Eye (tissue), 1 donor: ENCODE measurements at regions not wholly inside any gene's neighbourhood (a gene's known extent, or its start where the extent isn't known, plus 50 kb on each side); places are given as distances from the start of the nearest gene placed in this dataset.

Experiments
- DNase-seq: peaks from one replicate; pipeline ENCODE4 v3.0.0-alpha.2; 2015

DNA sequence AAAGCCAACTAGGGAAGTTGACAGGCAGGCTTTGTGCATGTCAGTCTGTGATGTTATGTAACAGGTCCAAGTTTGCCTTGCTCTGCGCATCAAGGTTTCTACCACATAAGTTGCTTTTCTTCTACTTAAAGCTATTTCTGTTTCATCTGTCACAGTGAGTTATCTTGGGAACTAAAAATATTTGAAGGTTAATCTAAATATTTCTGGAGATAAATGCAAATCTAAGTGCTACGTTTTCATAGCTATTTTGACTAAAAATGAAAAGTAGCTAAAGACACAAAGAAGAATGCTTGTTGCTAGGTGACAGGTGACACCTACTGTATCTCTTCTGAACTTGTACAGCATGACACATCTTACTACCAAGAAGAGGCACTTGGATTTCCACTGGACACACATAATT, 135.6 kb downstream of the KLF12 start:
- no peak for DNase-seq

DNA sequence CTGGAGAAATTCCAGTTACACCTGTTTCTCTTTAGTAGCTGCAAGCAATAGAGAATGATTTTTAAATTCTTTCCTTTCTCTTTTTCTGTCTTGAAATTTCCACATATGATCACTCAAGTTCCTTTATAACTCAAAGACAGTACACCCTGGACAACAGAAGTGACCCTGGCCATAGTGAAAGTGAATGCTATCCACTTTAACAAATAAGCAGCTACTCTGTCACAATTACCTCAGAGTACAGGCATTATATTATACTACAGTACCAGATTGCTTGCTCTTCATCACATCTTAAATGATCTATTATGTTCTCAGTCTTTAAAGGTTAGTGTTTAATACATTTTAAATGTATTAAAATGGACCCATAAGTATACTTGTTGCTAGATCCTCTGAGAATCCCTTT, 136.2 kb downstream of the KLF12 start:
- no peak for DNase-seq

DNA sequence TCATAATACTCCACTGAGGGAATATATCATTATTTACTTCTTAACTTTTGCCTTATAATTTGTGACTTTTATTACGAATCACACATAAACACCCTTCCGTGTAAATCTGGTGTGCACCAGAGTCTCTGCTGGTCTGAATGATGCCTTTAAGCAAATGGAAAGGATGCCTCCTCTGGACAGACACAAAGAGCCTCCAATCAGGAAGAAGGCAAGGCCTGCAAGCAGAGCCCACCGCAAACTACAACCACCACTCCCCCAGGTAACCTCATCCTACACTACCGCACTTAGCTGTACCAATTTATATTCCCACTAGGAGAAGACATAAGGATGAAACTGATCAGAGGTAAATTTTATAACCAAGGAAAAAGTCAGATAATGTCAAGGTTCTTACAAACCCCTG, 137.6 kb downstream of the KLF12 start:
- no peak for DNase-seq

DNA sequence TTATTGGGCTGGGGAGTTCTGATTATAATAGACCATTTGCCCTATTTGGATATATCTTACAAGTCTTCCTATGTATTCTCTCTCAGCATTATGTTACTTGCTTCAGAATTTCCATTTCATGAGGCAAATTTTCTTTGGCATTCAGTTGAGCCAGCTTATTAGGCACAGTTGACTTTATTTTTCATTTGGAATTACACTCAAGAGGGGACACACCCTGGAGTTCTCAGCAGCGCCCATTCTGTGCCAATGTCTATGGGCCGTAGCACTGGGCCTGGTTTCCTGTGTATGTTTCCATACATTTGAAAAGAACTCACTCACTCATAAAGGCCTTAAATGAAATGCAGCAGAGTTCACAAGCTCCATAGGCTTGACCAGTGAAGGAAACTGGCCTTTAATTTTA, 138.5 kb downstream of the KLF12 start:
- DNase-seq: no peak

DNA sequence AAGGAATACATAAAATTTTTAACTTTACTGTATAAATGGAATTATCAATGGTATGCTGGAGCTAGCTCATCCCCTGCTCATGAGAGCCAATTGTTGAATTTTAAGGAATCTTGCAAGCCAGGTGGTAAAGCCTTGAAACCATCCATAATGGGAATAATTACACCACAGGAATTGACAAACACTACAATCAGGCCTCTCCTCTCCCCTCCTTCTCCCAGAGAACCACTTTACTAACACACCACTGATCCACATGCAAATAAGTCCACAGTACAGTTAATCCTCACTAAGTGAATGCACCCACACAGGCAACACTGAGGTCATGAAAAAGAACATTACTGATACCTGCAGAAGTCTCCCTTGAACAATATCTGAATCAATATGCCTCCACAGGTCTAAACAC, 140.5 kb downstream of the KLF12 start:
- no peak for DNase-seq

DNA sequence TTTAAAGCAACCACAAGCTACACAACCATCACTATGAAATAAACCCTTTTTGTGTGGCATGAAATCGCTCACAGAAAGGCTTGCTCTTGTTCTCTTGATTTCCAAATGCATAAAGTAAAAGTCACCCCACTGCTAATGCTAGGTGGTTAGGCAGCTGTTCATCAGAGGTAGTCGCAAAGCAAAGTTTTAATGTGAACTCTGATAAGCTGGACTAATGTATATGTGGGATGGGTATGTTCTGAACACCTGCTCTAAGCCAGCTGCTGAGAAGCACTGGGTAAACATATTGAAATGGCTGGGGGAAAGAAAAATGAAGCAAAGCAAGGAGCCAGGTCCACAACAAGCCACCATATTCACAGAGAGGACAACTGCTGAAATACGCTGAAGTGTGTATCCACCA, 142.3 kb downstream of the KLF12 start:
- DNase-seq: no peak

DNA sequence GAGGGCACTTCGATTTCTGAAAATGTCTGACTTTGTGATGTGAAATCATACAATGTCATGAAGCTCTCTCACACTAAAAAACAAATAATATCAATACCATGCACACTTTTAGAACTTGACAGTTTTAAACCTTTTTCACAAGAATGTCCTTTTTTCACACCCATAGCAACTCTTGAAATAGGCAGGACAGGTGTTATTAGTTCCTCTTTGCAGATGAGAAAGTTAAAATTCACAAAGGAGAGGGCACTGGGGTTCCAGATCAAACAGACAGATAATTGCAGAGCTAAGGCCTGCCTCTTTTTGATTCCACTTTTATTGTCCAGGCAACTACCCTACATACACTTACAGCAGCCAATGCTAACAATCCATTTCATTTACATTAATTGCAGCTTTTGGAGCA, 142.8 kb downstream of the KLF12 start:
- no peak for DNase-seq

DNA sequence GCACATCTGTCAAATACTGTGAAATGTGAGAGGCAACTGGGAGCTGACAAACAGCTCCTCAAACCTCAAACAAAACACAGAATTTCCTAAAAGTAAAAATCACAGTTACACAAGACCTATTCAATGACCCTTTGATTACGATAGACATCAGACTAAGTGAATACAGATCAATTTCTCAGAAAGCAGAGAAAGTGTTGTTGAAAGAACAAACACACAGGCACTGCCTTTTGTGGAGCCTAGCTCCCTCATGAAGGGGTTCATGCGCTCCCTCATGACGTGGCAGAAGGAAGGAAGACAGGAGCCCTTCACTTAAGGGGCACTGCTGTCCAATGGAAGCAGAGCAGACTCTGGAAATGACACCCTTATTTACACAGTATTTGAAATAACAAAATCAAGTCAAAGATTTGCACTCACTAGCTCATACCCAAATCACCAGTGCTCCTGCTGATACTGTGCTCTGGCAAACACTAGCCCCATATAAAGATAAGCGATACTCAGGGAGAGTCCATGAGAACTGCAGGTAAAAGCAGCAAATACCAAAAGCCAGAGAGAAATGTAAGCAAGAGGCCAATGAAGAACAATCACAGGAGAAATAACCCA, 144.9 kb downstream of the KLF12 start:
- DNase-seq: no peak

DNA sequence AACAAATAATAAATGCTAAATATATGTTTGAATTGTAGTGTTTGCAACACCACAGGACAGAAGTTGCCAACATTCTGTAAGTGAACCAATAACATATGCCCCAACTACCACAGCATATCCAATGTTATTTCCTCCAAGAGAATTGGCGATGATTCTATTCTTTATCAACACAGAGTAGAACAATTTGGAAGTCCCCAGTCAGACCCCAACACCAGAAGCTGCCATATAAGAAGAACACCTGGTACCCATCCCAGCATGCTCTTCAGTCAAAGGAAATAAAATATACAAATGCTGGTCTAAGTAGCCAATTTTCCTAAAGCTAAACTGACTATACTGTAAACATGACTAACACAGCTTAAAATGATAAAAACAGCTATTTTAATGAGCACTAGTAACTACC, 145.7 kb downstream of the KLF12 start:
- no peak for DNase-seq

DNA sequence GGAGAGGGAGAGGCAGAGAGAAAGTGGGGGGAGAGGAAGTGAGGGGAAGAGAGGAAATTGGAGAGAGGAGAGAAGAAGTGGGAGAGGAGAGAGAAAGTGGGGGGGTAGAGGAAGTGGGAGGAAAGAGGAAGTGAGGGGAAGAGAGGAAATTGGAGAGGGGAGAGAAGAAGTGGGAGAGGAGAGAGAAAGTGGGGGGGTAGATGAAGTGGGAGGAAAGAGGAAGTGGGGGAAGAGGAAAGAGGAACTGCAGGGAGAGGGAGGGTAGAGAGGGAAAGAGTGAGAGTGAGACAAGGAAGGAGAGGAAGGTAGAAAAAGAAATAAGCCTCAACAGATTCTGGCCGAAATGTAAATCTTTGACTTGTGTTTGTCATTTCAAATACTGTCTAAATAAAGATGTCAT, 146.6 kb downstream of the KLF12 start:
- no peak for DNase-seq

DNA sequence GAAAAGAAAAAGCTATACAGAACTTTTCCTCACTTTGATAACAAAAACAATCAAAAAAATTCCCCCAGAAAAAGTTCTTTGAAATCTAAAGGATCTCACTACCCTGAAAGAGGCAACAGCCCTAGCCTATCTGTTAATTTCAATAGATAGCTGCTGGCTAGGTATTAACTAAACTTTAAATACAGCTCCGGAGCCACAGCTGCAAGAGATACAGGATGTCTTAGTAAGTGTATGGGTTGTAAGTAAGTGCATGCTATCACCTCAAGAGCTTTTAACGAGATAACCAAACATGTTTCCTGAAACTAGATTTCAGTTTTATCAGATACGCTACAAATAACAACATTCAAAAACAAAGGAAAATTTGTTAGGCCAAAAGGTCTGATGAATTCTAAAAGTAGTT, 148.4 kb downstream of the KLF12 start:
- DNase-seq: no peak

DNA sequence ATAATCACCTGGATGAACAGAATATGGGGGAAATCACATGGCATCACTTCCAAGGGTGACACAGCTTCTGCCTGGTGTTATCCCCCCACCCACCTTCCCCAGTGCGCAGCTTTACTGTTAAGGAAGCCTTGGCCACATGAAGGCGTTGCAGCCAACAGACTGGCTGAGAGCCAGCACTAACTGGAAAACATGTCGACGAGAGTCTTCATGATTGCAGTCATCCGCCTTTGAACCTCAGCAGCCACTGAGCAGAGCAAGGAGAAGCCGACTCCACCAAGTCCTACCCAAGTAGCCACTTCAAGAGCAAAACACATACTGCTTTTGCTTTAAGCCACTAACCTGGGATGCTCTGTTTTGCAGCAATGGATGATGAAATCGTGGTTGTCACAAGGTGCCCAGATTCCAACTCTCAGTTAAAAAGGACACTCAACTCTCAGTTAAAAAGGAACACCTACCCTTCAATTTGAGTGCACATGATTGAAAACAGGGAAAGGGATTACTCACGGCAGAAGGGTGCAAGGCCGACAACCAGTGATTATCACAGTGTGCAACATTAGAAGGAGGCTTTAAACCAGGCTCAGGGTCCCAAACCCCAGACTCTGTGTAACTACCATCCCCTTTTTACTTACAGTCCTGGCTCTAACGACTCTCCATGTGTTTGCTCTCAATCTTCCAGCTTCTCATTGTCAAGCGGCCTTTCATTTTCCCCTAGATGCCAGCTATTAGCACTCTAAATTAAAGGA, 149.1 kb downstream of the KLF12 start:
- no peak for DNase-seq

DNA sequence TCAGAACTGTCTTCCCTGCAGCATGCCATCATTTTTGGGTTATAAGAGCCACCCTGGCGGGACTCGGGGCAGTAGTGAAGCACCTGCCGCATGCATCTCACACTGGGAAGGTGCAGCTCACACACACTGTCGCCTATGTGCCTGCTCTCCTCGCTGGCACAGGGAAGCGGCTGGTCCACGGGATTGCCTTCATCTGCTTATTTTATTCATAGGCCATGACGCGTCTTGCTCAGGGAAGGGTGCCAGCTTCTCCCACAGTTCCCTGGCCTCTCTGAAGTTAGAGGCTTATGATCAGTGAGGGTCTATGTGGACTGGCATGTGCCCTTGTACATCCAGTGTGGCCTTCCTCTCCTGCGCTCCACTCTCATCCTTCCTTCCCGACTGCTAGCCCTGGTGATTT, 150.0 kb downstream of the KLF12 start:
- no peak for DNase-seq

DNA sequence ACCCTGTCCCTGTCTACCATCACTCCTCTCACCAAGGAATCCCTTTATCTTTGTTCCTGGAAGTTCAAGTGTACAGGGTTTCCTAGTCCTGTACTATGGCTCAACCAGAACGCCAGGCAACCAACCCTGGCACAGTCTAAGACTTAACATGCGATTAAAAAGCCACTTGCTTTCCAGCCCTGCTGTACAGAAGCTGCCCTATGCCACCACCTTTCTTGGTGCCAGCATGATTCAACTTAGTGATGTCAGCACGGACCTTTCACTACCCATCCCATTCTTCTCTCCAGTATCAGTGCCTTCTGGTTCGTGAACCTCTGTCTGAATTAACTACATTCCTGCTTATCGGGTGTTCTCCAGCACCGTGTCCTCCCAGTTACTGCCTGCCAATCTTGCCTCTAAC, 151.1 kb downstream of the KLF12 start:
- DNase-seq: no peak

DNA sequence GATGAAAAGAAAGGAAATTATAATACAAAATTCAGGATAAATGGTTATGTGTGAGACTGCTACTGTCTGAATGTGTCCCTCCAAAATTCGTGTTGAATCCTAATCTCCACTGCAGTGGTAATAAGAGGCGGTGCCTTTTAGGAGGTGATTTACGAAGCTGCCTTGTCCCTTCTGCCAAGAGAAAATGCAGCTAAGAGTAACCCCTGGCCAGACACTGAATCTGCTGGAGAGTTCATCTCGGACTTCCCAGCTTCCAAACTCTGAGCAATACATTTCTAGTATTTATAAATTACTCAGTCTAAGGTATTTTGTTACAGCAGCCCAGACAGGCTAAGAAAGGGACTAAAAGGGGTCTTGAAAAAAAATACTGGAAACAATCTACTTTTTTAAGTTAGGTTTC, 152.6 kb downstream of the KLF12 start:
- DNase-seq: no peak

DNA sequence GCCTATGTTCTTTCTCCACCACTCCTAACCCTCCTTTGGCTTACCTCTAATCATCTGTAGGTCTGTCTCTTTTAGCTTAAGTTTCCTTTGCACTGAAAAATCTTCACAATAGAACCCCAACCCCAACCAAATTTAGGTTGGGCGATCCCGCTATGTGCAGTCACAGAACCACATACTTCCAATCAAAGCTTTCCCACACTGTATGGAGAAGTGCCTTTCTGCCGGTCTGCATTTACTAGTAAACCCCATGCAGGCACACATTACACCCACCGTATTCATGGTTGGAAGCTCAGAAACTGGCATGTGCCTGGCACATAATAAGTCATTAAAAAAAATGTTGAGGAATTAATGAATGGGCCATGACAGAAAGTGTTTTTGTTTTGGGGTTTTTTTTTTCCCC, 158.4 kb downstream of the KLF12 start:
- no peak for DNase-seq

DNA sequence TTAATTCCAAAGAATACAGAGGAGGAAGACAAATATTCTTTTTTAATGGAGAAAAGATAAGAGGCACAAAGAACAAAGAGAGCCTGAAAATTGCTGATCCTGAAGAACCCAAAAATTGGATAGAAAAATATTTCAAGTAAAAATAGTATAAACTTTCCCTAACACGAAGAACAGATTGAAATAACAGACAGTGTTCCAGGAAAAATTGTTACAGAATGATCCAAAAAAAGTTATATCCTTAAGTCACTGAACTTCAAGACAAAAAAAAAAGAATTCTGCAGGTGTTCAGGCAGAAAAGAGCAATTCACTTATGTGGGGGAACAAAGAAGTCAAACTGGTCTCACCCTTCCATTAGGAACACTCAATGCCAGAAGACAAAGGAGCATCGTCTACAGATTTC, 160.2 kb downstream of the KLF12 start:
- no peak for DNase-seq

DNA sequence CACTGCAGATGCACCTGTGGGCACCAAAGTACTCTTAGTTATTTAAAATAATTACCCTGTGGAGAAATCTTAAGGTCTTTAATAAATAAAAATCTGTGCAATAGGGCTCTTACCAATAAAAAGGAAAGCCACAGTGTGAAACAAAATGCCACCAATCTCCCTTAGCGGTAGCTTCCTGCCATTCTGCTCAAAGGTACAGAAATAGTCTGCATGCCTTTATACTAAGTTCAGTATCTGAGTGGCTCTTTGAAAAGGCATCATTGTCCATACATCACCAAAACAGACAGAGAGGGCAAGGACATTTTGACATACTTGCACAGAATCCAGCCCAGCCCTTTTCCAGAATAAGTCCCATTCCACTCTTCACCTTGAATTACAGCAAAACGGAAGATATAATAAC, 161.0 kb downstream of the KLF12 start:
- DNase-seq: no peak

DNA sequence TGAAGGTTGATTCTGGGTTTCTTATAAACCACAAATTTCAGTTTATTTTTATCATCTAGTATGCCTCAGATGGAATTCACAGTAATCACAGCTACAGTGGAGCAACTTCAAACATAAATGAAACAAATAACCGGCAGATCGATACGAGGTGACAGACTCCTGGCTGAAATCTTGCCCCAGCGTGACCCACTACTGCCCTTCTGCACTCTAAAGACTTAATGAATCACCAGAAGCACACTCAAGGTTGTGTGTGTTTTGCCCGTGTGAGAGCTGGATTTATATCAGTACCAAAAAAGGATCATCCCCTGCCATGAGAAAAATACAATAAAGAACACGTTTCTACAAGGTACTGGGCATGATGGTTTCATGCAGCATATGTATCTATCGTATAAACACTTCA, 161.7 kb downstream of the KLF12 start:
- DNase-seq: no peak

DNA sequence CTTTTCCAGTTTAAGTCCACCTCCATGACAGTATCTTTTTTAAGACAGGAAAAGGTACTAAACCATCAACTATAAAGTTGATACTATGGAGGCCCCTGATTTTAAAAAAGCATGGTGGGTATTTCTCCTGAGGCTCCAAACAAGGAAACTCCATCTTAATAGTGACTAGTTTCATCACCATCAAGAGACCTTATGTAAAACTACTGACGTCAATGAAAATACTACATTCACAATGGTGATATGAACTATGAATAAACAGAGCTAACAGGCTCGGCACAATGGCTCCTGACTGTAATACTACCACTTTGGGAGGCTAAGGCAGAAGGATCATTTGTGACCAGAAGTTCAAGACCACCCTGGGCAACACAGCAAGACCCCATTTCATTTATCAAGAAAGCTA, 162.7 kb downstream of the KLF12 start:
- DNase-seq: no peak

DNA sequence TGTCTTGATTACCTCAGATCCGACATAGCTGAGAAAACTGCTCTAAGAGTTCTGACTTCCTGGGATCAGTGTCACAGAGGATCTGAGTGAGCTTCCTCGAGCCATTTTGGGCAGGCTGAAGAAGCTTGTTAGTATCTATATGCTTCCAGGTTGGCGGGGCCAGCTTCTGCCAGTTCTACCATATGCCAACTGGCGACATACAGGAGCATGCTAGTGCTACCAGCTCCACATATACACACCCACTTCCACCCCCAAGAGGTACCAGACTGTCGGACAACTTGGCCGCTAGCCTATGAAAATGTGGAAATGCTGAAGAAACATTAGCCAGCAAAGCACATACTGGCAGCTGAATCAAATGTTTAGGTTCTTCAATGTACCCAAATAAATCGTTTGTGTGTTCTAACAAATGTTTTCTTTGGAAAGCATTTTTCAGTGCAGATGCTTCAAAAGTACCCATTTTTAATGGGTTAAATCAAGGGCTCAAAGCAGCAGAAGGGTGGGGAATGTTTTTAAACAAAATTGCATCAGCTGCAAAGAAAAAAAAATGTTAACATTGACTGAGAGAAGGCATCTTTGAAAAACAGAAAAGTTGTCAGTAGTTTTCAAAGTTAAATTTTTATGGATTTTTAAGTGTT, 163.7 kb downstream of the KLF12 start:
- DNase-seq: no peak

DNA sequence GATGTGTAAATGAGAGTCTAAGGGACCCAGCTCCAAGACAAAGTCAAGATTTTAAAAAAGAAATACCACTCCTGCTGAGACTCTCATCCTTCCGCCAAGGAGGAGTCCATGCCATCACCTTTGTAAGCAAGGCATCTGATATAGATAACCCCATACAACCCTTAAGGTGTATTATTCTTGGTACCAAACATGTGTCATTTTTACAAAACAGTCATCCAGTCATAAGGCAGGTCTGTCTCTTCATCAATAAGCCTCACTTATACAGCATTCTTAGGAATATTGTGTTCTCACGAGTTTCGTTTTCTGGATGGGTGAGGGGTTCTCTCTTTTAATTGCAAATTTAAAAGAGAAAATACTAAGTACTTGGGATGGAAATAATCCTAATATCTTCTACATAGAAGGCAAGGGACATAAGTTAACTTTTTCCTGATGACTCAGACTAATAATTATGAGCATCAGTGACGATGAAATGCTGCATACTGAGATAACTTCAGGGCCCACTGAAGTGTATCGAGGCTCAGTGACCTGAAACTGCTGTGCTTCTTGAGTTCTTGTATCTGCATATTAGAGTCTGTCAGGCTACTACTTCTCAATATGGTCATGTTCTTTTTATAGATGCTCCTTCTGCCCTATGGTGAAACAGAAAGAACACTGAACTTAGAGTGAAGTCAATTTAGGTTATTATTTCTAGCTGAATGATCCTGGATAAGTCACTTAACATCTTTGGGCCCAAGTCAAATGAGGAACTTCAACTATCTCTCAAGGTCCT, 166.6 kb downstream of the KLF12 start:
- no peak for DNase-seq

DNA sequence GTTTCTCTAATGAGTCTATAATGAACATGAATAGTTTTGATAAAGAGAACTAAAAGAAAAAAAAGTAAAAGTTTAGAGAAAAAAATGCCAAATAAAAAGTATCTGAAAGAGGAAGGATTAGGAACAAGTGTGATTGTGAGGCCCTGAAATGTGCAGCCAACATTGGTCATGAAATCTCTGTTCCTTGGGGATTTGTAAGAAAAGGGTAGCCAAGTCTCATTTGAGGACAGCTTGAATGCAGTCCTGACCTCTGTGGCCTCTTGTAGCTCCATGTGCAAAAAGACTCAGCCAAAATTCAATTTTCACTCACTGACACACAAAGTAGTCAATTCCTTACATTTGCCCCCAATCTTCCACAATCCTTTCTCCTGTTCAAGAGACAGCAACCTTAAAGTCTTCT, 167.9 kb downstream of the KLF12 start:
- DNase-seq: no peak

DNA sequence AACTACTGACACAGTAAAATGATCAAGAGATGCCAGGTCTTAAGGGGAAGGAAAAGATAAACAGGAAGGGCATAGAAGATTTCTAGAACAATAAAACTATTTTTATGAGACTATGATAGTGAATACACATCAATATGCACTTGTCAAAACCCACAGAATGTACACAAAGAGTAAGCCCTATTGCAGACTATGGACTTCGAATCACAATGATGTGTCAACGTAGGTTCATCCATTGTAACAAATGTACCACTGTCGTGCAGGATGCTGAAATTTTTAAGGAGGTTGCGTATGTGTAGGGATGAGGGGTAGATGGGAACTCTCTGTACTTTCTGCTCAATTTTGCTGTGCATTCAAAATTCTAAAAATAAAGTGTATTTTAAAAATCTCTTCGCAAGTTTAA, 171.9 kb downstream of the KLF12 start:
- DNase-seq: no peak
